ENCODE measurements at regions not wholly inside any gene's neighbourhood (a gene's known extent, or its start where the extent isn't known, plus 50 kb on each side); places are given as distances from the start of the nearest gene placed in this dataset.

DNA sequence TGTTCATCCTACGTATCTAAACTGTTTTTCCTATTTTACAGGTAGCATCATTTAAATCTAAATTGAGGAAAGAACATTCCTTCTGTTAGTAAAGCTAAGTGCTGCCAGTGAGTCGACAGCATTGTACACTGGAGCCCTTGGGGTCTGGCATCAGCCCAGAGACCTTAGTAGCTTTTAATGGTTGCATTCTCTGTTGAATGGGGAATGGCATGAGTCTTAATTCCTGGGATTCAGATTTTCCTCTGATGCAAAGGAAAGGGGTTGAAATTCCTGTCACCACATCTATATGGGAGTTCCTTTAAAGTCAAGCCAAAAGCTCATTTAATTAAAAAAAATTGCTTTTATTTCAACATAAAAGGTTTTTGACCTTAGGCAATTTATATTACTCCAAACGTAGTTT lies 148.4 kb upstream of the GBE1 start:
- Histone ChIP-seq H3K4me2 (ENCODE audit: control insufficient read depth, extremely low read depth, insufficient read depth, low read depth, low read length) (no peak overlapping the region), H3K79me2 (ENCODE audit: control insufficient read depth, insufficient read depth, low read length) (no peaks in the 10 kb centered on the region)
- FAIRE-seq = no peak

GRCh38 chr3:81908561-81908960 lies 147.1 kb upstream of the GBE1 start:
- H3K79me2 ChIP-seq (ENCODE audit: control insufficient read depth, insufficient read depth, low read length) = no peaks in the 10 kb centered on the region
- H3K4me3 ChIP-seq (ENCODE audit: control insufficient read depth in 2 of 3, extremely low read depth in 1 of 3, insufficient read depth in 2 of 3, low read depth in 1 of 3, low read length in 3 of 3) = no peak overlapping the region
- H3K9me1 ChIP-seq (ENCODE audit: control insufficient read depth, extremely low read depth, insufficient read depth, low read length) = no peaks in the 10 kb centered on the region
- no peak overlapping the region for H3K27ac ChIP-seq (ENCODE audit: control insufficient read depth, insufficient read depth, low read length)
- no peaks in the 10 kb centered on the region for H4K20me1 ChIP-seq (ENCODE audit: control insufficient read depth, extremely low read depth, insufficient read depth, low read length)
- TF ChIP-seq EZH2 (IDR thresholded peaks at IDR 0.05; ENCODE audit: low read length) = no peak
- TF ChIP-seq, protein P1, sequence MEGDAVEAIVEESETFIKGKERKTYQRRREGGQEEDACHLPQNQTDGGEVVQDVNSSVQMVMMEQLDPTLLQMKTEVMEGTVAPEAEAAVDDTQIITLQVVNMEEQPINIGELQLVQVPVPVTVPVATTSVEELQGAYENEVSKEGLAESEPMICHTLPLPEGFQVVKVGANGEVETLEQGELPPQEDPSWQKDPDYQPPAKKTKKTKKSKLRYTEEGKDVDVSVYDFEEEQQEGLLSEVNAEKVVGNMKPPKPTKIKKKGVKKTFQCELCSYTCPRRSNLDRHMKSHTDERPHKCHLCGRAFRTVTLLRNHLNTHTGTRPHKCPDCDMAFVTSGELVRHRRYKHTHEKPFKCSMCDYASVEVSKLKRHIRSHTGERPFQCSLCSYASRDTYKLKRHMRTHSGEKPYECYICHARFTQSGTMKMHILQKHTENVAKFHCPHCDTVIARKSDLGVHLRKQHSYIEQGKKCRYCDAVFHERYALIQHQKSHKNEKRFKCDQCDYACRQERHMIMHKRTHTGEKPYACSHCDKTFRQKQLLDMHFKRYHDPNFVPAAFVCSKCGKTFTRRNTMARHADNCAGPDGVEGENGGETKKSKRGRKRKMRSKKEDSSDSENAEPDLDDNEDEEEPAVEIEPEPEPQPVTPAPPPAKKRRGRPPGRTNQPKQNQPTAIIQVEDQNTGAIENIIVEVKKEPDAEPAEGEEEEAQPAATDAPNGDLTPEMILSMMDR (optimal IDR thresholded peaks at IDR 0.05 in 1 of 3, IDR thresholded peaks at IDR 0.05 in 1 of 3, conservative IDR thresholded peaks at IDR 0.05 in 1 of 3; ENCODE audit: extremely low read depth in 1 of 3, insufficient read depth in 2 of 3, low read length in 3 of 3) = no peak
- dilution Hi-C loops (cut with MboI; ENCODE audit: extremely low pct_ligation_motif_present, low sequenced_read_pairs) = no loop called here
- no peaks in the 10 kb centered on the region for H3K4me1 ChIP-seq (ENCODE audit: control insufficient read depth, extremely low read depth, insufficient read depth, low read length)
- no peaks in the 10 kb centered on the region for H3K36me3 ChIP-seq (ENCODE audit: control insufficient read depth in 2 of 2, extremely low read depth in 1 of 2, insufficient read depth in 2 of 2, low read length in 2 of 2)
- H3K9ac ChIP-seq (ENCODE audit: control insufficient read depth, extremely low read depth, insufficient read depth, low read length) = no peak overlapping the region
- no peak overlapping the region for H2AFZ ChIP-seq (ENCODE audit: control insufficient read depth, low read length)
- no peak for DNase-seq (ENCODE audit: low read depth, low spot score)
- H3K4me2 ChIP-seq (ENCODE audit: control insufficient read depth, extremely low read depth, insufficient read depth, low read depth, low read length) = no peak overlapping the region
- no peaks in the 10 kb centered on the region for H3K9me3 ChIP-seq (ENCODE audit: control insufficient read depth, low read depth, low read length)
- FAIRE-seq = no peak
- H3K27me3 ChIP-seq (ENCODE audit: control insufficient read depth, extremely low read depth, insufficient read depth, low read length) = no peaks in the 10 kb centered on the region

More for the DNA sequence above, 148.4 kb upstream of the GBE1 start:
- TF ChIP-seq, protein P1 (optimal IDR thresholded peaks at IDR 0.05 in 1 of 3, IDR thresholded peaks at IDR 0.05 in 1 of 3, conservative IDR thresholded peaks at IDR 0.05 in 1 of 3; ENCODE audit: extremely low read depth in 1 of 3, insufficient read depth in 2 of 3, low read length in 3 of 3) = no peak
- TF ChIP-seq EZH2 (IDR thresholded peaks at IDR 0.05; ENCODE audit: low read length) = no peak
- Histone ChIP-seq H3K9me1 (ENCODE audit: control insufficient read depth, extremely low read depth, insufficient read depth, low read length) (no peaks in the 10 kb centered on the region), H3K4me1 (ENCODE audit: control insufficient read depth, extremely low read depth, insufficient read depth, low read length) (no peaks in the 10 kb centered on the region), H4K20me1 (ENCODE audit: control insufficient read depth, extremely low read depth, insufficient read depth, low read length) (no peaks in the 10 kb centered on the region), H3K27me3 (ENCODE audit: control insufficient read depth, extremely low read depth, insufficient read depth, low read length) (no peaks in the 10 kb centered on the region), H3K9ac (ENCODE audit: control insufficient read depth, extremely low read depth, insufficient read depth, low read length) (no peak overlapping the region), H3K9me3 (ENCODE audit: control insufficient read depth, low read depth, low read length) (no peaks in the 10 kb centered on the region), H3K4me3 (ENCODE audit: control insufficient read depth in 2 of 3, extremely low read depth in 1 of 3, insufficient read depth in 2 of 3, low read depth in 1 of 3, low read length in 3 of 3) (no peak overlapping the region), H3K27ac (ENCODE audit: control insufficient read depth, insufficient read depth, low read length) (no peak overlapping the region), H3K36me3 (ENCODE audit: control insufficient read depth in 2 of 2, extremely low read depth in 1 of 2, insufficient read depth in 2 of 2, low read length in 2 of 2) (no peaks in the 10 kb centered on the region), H2AFZ (ENCODE audit: control insufficient read depth, low read length) (no peak overlapping the region)
- no peak for DNase-seq (ENCODE audit: low read depth, low spot score)
- dilution Hi-C loops (cut with MboI; ENCODE audit: extremely low pct_ligation_motif_present, low sequenced_read_pairs) = no loop called here

Measured in keratinocyte (primary cell).